ENCODE measurements at regions not wholly inside any gene's neighbourhood (a gene's known extent, or its start where the extent isn't known, plus 50 kb on each side); places are given as distances from the start of the nearest gene placed in this dataset.
"Not testable (repeated sequence)": the region's sequence is repeated elsewhere in the genome, so short reads cannot be mapped to it uniquely, and the experiment has no call there.

- no peak overlapping the region for H3K27ac ChIP-seq
- H3K36me3 ChIP-seq: no peaks in the 10 kb centered on the region
- peaks cover 0 to 24% (median 0%) of the 10 kb centered on the region in 12 donors for H3K9me3 ChIP-seq
- 62 to 87% (median 78%) methylated on average over 5 of the region's 5 CpGs for WGBS, 4 donors
- intact Hi-C loops (cut with DNase I): loop anchor here in 1 of 10 donors (10.0 kb wide), 1 partner anchor 58 kb away; no protein-coding TSS in a partner anchor
- DNase-seq: no peak
- TF ChIP-seq POLR2A (IDR thresholded peaks at IDR 0.05) (no peak), CTCF (IDR thresholded peaks at IDR 0.05) (no peak)
- no peak for ATAC-seq
- H3K27me3 ChIP-seq: no peaks in the 10 kb centered on the region
- no peak overlapping the region for H3K4me3 ChIP-seq
- H3K4me1 ChIP-seq: no peaks in the 10 kb centered on the region
These were observed 438.9 kb downstream of the ARL4A start for GRCh38 chr7:13126347-13126746.

GRCh38 chr7:13130321-13130720 lies 442.9 kb downstream of the ARL4A start:
- no peak for TF ChIP-seq POLR2A (IDR thresholded peaks at IDR 0.05)
- TF ChIP-seq CTCF (IDR thresholded peaks at IDR 0.05): no peak
- WGBS, 4 donors: 88 to 93% (median 90%) methylated on average over 4 of the region's 4 CpGs
- intact Hi-C loops (cut with DNase I): no loop called here

GRCh38 chr7:13130906-13131305 lies 443.5 kb downstream of the ARL4A start:
- 86 to 97% (median 95%) methylated on average over 3 of the region's 3 CpGs for WGBS, 4 donors
- H3K4me1 ChIP-seq; H3K27ac ChIP-seq; ATAC-seq; H3K4me3 ChIP-seq; intact Hi-C loops (cut with DNase I); H3K9me3 ChIP-seq; H3K27me3 ChIP-seq; H3K36me3 ChIP-seq; DNase-seq: not testable (repeated sequence)

More at GRCh38 chr7:13130321-13130720, 442.9 kb downstream of the ARL4A start:
- Histone ChIP-seq H3K4me3 (no peak overlapping the region), H3K9me3 (peaks cover 0 to 3% (median 0%) of the 10 kb centered on the region in 12 donors), H3K4me1 (no peaks in the 10 kb centered on the region), H3K36me3 (no peaks in the 10 kb centered on the region), H3K27me3 (no peaks in the 10 kb centered on the region), H3K27ac (no peak overlapping the region)
- no peak for ATAC-seq
- no peak for DNase-seq

GRCh38 chr7:13132314-13132713 lies 444.9 kb downstream of the ARL4A start:
- peaks cover 0 to 11% (median 0%) of the 10 kb centered on the region in 12 donors for H3K9me3 ChIP-seq
- no peak overlapping the region for H3K4me3 ChIP-seq
- no peak for ATAC-seq
- intact Hi-C loops (cut with DNase I): no loop called here
- H3K27ac ChIP-seq: no peak overlapping the region
- no peaks in the 10 kb centered on the region for H3K4me1 ChIP-seq
- H3K36me3 ChIP-seq: no peaks in the 10 kb centered on the region
- DNase-seq: no peak
- H3K27me3 ChIP-seq: no peaks in the 10 kb centered on the region
- TF ChIP-seq CTCF (IDR thresholded peaks at IDR 0.05) (no peak), POLR2A (IDR thresholded peaks at IDR 0.05) (no peak)

GRCh38 chr7:13136345-13136744 lies 448.9 kb downstream of the ARL4A start:
- H3K9me3 ChIP-seq: peaks cover 0 to 11% (median 0%) of the 10 kb centered on the region in 12 donors
- H3K4me3 ChIP-seq; H3K27me3 ChIP-seq; H3K36me3 ChIP-seq; DNase-seq; ATAC-seq; H3K4me1 ChIP-seq; H3K27ac ChIP-seq; intact Hi-C loops (cut with DNase I): not testable (repeated sequence)
- 92 to 95% (median 94%) methylated on average over 6 of the region's 6 CpGs for WGBS, 4 donors

All from heart left ventricle (tissue), 16 donors.